IMR-90 (cell line): ENCODE measurements at regions not wholly inside any gene's neighbourhood (a gene's known extent, or its start where the extent isn't known, plus 50 kb on each side); places are given as distances from the start of the nearest gene placed in this dataset.

Experiments
- ATAC-seq: fragments of 200-7000 bp; cut with Tn5 transposase; 2 replicates; pipeline ENCODE4 v1.9.1; 2020; ENCODE audit warnings: low read depth, mild to moderate bottlenecking, moderate library complexity
- BruUV-seq: library from RNA; stranded (reverse); fragments of 400-500 nt; replicated peaks from 2 replicates; lab custom pipeline; 2021; lab: Mats Ljungman, UMichigan
- CTCF ChIA-PET: fragments of 300-600 bp; formaldehyde crosslinking; extraction: SDS; loops from one replicate; lab custom pipeline; 2021; ENCODE audit warnings: antibody characterized with exemption; lab: Yijun Ruan, JAX
- POLR2A ChIA-PET: fragments of 300-600 bp; sonication (Branson Sonifier 250); formaldehyde crosslinking; loops from one replicate; lab custom pipeline; 2022; ENCODE audit warnings: antibody characterized with exemption; ENCODE audit not compliant: unreplicated experiment; lab: Charles Lee
- DNase-seq: peaks from one replicate; pipeline ENCODE4 v3.0.0; 2013
- H2AFZ ChIP-seq: replicated peaks from 2 replicates; pipeline ENCODE3; 2013; ENCODE audit warnings: low read length, mild to moderate bottlenecking; ENCODE audit not compliant: poor library complexity
- H2AK5ac ChIP-seq: 2 replicates; pipeline ENCODE4 v1.6.1; 2013; ENCODE audit warnings: low read depth, low read length, inconsistent platforms
- H2AK9ac ChIP-seq: replicated peaks from 2 replicates; pipeline ENCODE3; 2013; ENCODE audit warnings: mild to moderate bottlenecking, low read depth, low read length, moderate library complexity; ENCODE audit not compliant: poor library complexity
- H2BK120ac ChIP-seq: 2 replicates; pipeline ENCODE4 v1.6.1; 2013; ENCODE audit warnings: low read depth, low read length, inconsistent platforms
- H2BK15ac ChIP-seq: 3 replicates; pipeline ENCODE4 v1.6.1; 2013; ENCODE audit warnings: low read depth, low read length, inconsistent platforms
- H2BK20ac ChIP-seq: 2 replicates; pipeline ENCODE4 v1.6.1; 2013; ENCODE audit warnings: low read depth, mild to moderate bottlenecking, inconsistent platforms, low read length, moderate library complexity
- H2BK5ac ChIP-seq: 2 replicates; pipeline ENCODE4 v1.6.1; 2013; ENCODE audit warnings: mild to moderate bottlenecking, low read depth, low read length, inconsistent platforms; ENCODE audit not compliant: poor library complexity, severe bottlenecking
- H3K14ac ChIP-seq: replicated peaks from 2 replicates; pipeline ENCODE4 v1.6.1; 2013; ENCODE audit warnings: low read depth, low read length, inconsistent platforms
- H3K18ac ChIP-seq: 2 replicates; pipeline ENCODE4 v1.6.1; 2013; ENCODE audit warnings: low read depth, low read length, control low read depth
- H3K23ac ChIP-seq: 2 replicates; pipeline ENCODE4 v1.6.1; 2013; ENCODE audit warnings: low read depth, low read length, inconsistent platforms
- H3K27ac ChIP-seq: 2 replicates; pipeline ENCODE4 v1.5.1; 2013; ENCODE audit warnings: mild to moderate bottlenecking, control low read depth, low read length; ENCODE audit not compliant: insufficient read depth
- H3K27me3 ChIP-seq: 2 replicates; pipeline ENCODE4 v1.6.1; 2013; ENCODE audit warnings: low read length; ENCODE audit not compliant: control insufficient read depth, insufficient read depth
- H3K36me3 ChIP-seq: 2 replicates; pipeline ENCODE4 v1.6.1; 2013; ENCODE audit warnings: low read length, mixed read lengths; ENCODE audit not compliant: control insufficient read depth, insufficient read depth
- H3K4ac ChIP-seq: 2 replicates; pipeline ENCODE4 v1.6.1; 2013; ENCODE audit warnings: low read depth, low read length, inconsistent platforms
- H3K4me1 ChIP-seq: 2 replicates; pipeline ENCODE4 v1.6.1; 2013; ENCODE audit warnings: low read length, mixed read lengths; ENCODE audit not compliant: control insufficient read depth, insufficient read depth
- H3K4me2 ChIP-seq: 2 replicates; pipeline ENCODE4 v1.6.1; 2013; ENCODE audit warnings: low read depth, mild to moderate bottlenecking, control low read depth, low read length, moderate library complexity
- H3K4me3 ChIP-seq: 2 replicates; pipeline ENCODE4 v1.5.1; 2013; ENCODE audit warnings: low read depth, mild to moderate bottlenecking, control low read depth, low read length, moderate library complexity; ENCODE audit not compliant: insufficient read depth
- H3K56ac ChIP-seq: 2 replicates; pipeline ENCODE4 v1.6.1; 2013; ENCODE audit warnings: low read length, inconsistent platforms; ENCODE audit not compliant: insufficient read depth; ENCODE audit errors: extremely low read depth
- H3K79me1 ChIP-seq, 2 experiments: 2 replicates each; pipeline ENCODE4 v1.6.1; 2013; ENCODE audit warnings: low read length in 2 of 2, inconsistent platforms in 1 of 2, low read depth in 1 of 2
- H3K9ac ChIP-seq: 2 replicates; pipeline ENCODE4 v1.6.1; 2013; ENCODE audit warnings: low read depth, low read length, control low read depth
- H3K9me1 ChIP-seq: 2 replicates; pipeline ENCODE4 v1.6.1; 2013; ENCODE audit warnings: low read length, inconsistent platforms; ENCODE audit not compliant: insufficient read depth
- H3K9me3 ChIP-seq: 2 replicates; pipeline ENCODE4 v1.6.1; 2013; ENCODE audit warnings: low read length; ENCODE audit not compliant: control insufficient read depth, insufficient read depth
- H4K20me1 ChIP-seq: 2 replicates; pipeline ENCODE4 v1.6.1; 2013; ENCODE audit warnings: low read length, inconsistent platforms; ENCODE audit not compliant: insufficient read depth
- H4K5ac ChIP-seq: 2 replicates; pipeline ENCODE4 v1.6.1; 2013; ENCODE audit warnings: mild to moderate bottlenecking, low read depth, low read length, control low read depth
- H4K8ac ChIP-seq, 2 experiments: 2 replicates each; pipeline ENCODE4 v1.6.1; 2013; ENCODE audit warnings: low read depth in 2 of 2, low read length in 2 of 2, control low read depth in 1 of 2, inconsistent platforms in 1 of 2
- H4K91ac ChIP-seq: 2 replicates; pipeline ENCODE4 v1.6.1; 2013; ENCODE audit warnings: low read depth, low read length, inconsistent platforms; ENCODE audit not compliant: insufficient read depth
- BHLHE40 ChIP-seq: fragments of 150-350 bp; IDR thresholded peaks from 2 replicates; pipeline ENCODE4 v1.6.1; 2016; ENCODE audit warnings: mild to moderate bottlenecking, low read depth, low read length
- CEBPB ChIP-seq: IDR thresholded peaks from 2 replicates; pipeline ENCODE4 v1.6.1; 2012; ENCODE audit warnings: low read depth, low read length, improper control_type of control experiment
- CHD1 ChIP-seq: IDR thresholded peaks from 2 replicates; pipeline ENCODE4 v1.6.1; 2012; ENCODE audit warnings: low read depth, low read length, improper control_type of control experiment
- CTCF ChIP-seq: conservative IDR thresholded peaks from 2 replicates; pipeline ENCODE4 v1.5.1; 2012; ENCODE audit warnings: mild to moderate bottlenecking, low read depth, low read length, improper control_type of control experiment
- ELK1 ChIP-seq: fragments of 150-350 bp; IDR thresholded peaks from 2 replicates; pipeline ENCODE4 v1.6.1; 2016; ENCODE audit warnings: low read depth, mild to moderate bottlenecking, low read length, moderate library complexity, borderline replicate concordance
- FOS ChIP-seq: fragments of 150-350 bp; IDR thresholded peaks from 2 replicates; pipeline ENCODE4 v1.6.1; 2016; ENCODE audit warnings: low read depth, low read length
- MAFK ChIP-seq: IDR thresholded peaks from 2 replicates; pipeline ENCODE4 v1.6.1; 2012; ENCODE audit warnings: low read depth, low read length, improper control_type of control experiment
- MAZ ChIP-seq: IDR thresholded peaks from 2 replicates; pipeline ENCODE4 v1.6.1; 2012; ENCODE audit warnings: low read depth, mild to moderate bottlenecking, low read length, improper control_type of control experiment, moderate library complexity, borderline replicate concordance
- MXI1 ChIP-seq: IDR thresholded peaks from 2 replicates; pipeline ENCODE4 v1.6.1; 2012; ENCODE audit warnings: low read depth, mild to moderate bottlenecking, low read length, moderate library complexity, borderline replicate concordance
- NFE2L2 ChIP-seq: fragments of 150-350 bp; IDR thresholded peaks from 2 replicates; pipeline ENCODE4 v1.6.1; 2016; ENCODE audit warnings: low read depth, mild to moderate bottlenecking, low read length
- POLR2A ChIP-seq: IDR thresholded peaks from 2 replicates; pipeline ENCODE4 v1.6.1; 2012; ENCODE audit warnings: mild to moderate bottlenecking, low read depth, low read length
- RAD21 ChIP-seq: IDR thresholded peaks from 2 replicates; pipeline ENCODE4 v1.6.1; 2012; ENCODE audit warnings: low read length, improper control_type of control experiment
- RCOR1 ChIP-seq: IDR thresholded peaks from 2 replicates; pipeline ENCODE4 v1.6.1; 2012; ENCODE audit warnings: mild to moderate bottlenecking, low read length, improper control_type of control experiment; ENCODE audit not compliant: insufficient replicate concordance
- RFX5 ChIP-seq: IDR thresholded peaks from 2 replicates; pipeline ENCODE4 v1.8.0; 2012; ENCODE audit warnings: low read depth, mild to moderate bottlenecking, low read length, moderate library complexity
- SMC3 ChIP-seq: fragments of 150-350 bp; IDR thresholded peaks from 2 replicates; pipeline ENCODE4 v1.6.1; 2016; ENCODE audit warnings: low read depth, mild to moderate bottlenecking, antibody characterized with exemption, low read length, moderate library complexity
- USF2 ChIP-seq: fragments of 150-350 bp; IDR thresholded peaks from 2 replicates; pipeline ENCODE4 v1.6.1; 2017; ENCODE audit warnings: mild to moderate bottlenecking, antibody characterized with exemption, low read length, low read depth
- WGBS, 2 experiments: methylation state at CpG; one replicate each; pipeline versions ENCODE4 v1.1.5 to v1.1.7; 2013; ENCODE audit warnings: missing lambda C conversion rate in 2 of 2; ENCODE audit not compliant: insufficient read length in 1 of 2; ENCODE audit errors: extremely low coverage in 2 of 2; 5-methylcytosine and 5-hydroxymethylcytosine counted together
- dilution Hi-C: fragments of 300-500 bp; cut with HindIII; formaldehyde crosslinking; loops from one replicate; pipeline ENCODE4 v1.14.3; 2018; ENCODE audit warnings: low sequenced_read_pairs; ENCODE audit not compliant: unreplicated experiment
- in situ Hi-C: fragments of 300-500 bp; cut with MboI; formaldehyde crosslinking; loops from 3 replicates; pipeline ENCODE4 v1.14.3; 2019; ENCODE audit warnings: low sequenced_read_pairs, inconsistent platforms, mixed read lengths
- intact Hi-C: fragments of 100-400 bp; cut with micrococcal nuclease; formaldehyde crosslinking; loops from 2 replicates; pipeline ENCODE4 v1.10.0; 2022

- peak; percentile 39 for DNase-seq
- Histone ChIP-seq H4K20me1 (no peaks in the 10 kb centered on the region), H3K9me1 (no peaks in the 10 kb centered on the region)
Observed at GRCh38 chr3:117130222-117130621, 420.6 kb downstream of the TUSC7 start.

More at GRCh38 chr3:117130222-117130621, 420.6 kb downstream of the TUSC7 start:
- H3K4me3 ChIP-seq = no peak overlapping the region
- CTCF ChIA-PET = no interaction called here
- no peak overlapping the region for H2BK15ac ChIP-seq
- H3K23ac ChIP-seq = no peak overlapping the region
- peak; percentile 57 for ATAC-seq
- intact Hi-C loops (no loop called here), in situ Hi-C loops (no loop called here), dilution Hi-C loops (no loop called here)
- H3K9ac ChIP-seq = no peak overlapping the region
- no peak overlapping the region for H2AK5ac ChIP-seq
- H2BK20ac ChIP-seq = no peak overlapping the region
- WGBS, 2 experiments = no CpG with 5 or more reads among the region's 1 CpG
- BruUV-seq = no TSS peak
- H4K8ac ChIP-seq = no peak overlapping the region
- POLR2A ChIA-PET = no interaction called here
- no peak overlapping the region for H2AFZ ChIP-seq
- no peak overlapping the region for H3K4me2 ChIP-seq
- no peak overlapping the region for H3K27ac ChIP-seq
- TF ChIP-seq MAZ (no peak), RCOR1 (no peak), CEBPB (no peak), RAD21 (no peak), ELK1 (no peak), BHLHE40 (no peak), USF2 (no peak), CHD1 (no peak), CTCF (no peak), NFE2L2 (no peak), RFX5 (no peak), MAFK (no peak), POLR2A (no peak), MXI1 (no peak), FOS (no peak), SMC3 (no peak)
- H2BK5ac ChIP-seq = no peak overlapping the region
- no peak overlapping the region for H3K4ac ChIP-seq
- no peak overlapping the region for H3K18ac ChIP-seq
- H3K56ac ChIP-seq = no peak overlapping the region
- no peaks in the 10 kb centered on the region for H3K36me3 ChIP-seq
- H2AK9ac ChIP-seq = no peak overlapping the region
- H4K91ac ChIP-seq = no peak overlapping the region
- no peak overlapping the region for H3K14ac ChIP-seq
- H3K79me1 ChIP-seq = no peaks in the 10 kb centered on the region
- H3K9me3 ChIP-seq = no peaks in the 10 kb centered on the region
- H2BK120ac ChIP-seq = no peak overlapping the region
- H3K4me1 ChIP-seq = peaks cover 5% of the 10 kb centered on the region; the same call in 1 of the 2 replicates
- H3K27me3 ChIP-seq = no peaks in the 10 kb centered on the region
- H4K5ac ChIP-seq = no peak overlapping the region
